ENCODE measurements at regions not wholly inside any gene's neighbourhood (a gene's known extent, or its start where the extent isn't known, plus 50 kb on each side); places are given as distances from the start of the nearest gene placed in this dataset.

DNA sequence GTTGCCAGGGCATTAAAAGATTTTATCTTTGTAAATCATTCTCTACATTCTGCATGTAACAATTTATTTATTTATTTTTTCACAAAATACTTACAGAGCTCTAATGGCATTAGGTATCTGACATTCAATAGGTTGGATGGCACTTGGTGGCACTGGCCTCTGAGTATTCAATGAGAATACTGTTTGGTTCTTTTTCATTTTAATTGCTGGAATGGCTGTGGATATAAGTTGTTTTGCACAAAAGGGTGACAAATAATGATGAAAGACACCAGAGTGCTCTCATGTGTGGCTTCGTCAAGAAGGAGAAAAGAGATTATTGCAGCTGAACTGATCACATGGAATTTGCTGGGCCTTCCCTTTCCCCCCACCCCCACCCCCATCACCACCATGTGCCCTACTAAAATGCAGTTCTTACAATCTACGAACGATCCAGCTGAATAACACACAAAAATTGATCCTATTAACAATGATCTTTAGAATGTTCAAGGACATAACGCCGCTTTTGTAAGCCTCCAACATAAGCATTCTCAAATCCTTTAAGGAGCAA is 195.2 kb upstream of the POU3F2 start:
- Histone ChIP-seq H3K4me3 (ENCODE audit: low read length in 2 of 2) (no peak overlapping the region), H3K9me3 (ENCODE audit: control insufficient read depth in 1 of 2, low read length in 2 of 2) (no peaks in the 10 kb centered on the region), H3K4me1 (ENCODE audit: insufficient read depth, low read length) (no peaks in the 10 kb centered on the region), H3K36me3 (ENCODE audit: insufficient read depth, low read length) (no peaks in the 10 kb centered on the region), H3K27me3 (ENCODE audit: insufficient read depth, low read length) (no peaks in the 10 kb centered on the region), H3K27ac (ENCODE audit: low read depth, low read length) (no peak overlapping the region)
- Mint-ChIP-seq H3K9me3 (peaks cover 0 to 3% (median 0%) of the 10 kb centered on the region in 8 donors), H3K27ac (no peak overlapping the region), H3K4me3 (no peak overlapping the region), H3K4me1 (no peaks in the 10 kb centered on the region), H3K36me3 (no peaks in the 10 kb centered on the region), H3K27me3 (no peaks in the 10 kb centered on the region)
- ChIA-PET CTCF (ENCODE audit: partially characterized antibody) (no interaction called here), POLR2A (ENCODE audit: partially characterized antibody) (no interaction called here)
- intact Hi-C loops (cut with micrococcal nuclease) = no loop called here
- DNase-seq = no peak

DNA sequence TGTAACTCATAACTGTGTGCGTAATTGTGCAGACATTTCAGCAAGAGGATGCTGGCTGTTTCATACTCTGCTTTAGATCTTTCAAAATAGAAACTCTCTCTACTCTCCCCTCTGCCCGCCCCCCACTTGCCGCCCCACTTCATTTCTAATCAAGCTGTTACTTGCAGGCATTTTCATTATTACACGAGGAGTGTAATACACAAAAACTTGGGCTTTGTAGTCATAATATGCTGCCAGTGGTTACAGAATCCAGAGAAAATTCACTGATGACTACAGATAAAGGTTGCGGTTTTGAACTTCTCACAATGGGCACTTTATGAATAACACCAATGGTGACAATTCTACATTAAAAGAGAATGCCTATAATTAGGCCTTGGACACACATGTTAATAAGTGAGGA is 194.0 kb upstream of the POU3F2 start:
- H3K27ac Mint-ChIP-seq = no peak overlapping the region
- Histone ChIP-seq H3K36me3 (ENCODE audit: insufficient read depth, low read length) (no peaks in the 10 kb centered on the region), H3K27me3 (ENCODE audit: insufficient read depth, low read length) (no peaks in the 10 kb centered on the region), H3K4me3 (ENCODE audit: low read length in 2 of 2) (no peak overlapping the region), H3K4me1 (ENCODE audit: insufficient read depth, low read length) (no peaks in the 10 kb centered on the region), H3K9me3 (ENCODE audit: control insufficient read depth in 1 of 2, low read length in 2 of 2) (no peaks in the 10 kb centered on the region), H3K27ac (ENCODE audit: low read depth, low read length) (no peak overlapping the region)
- H3K4me3 Mint-ChIP-seq = no peak overlapping the region
- no peaks in the 10 kb centered on the region for H3K4me1 Mint-ChIP-seq
- CTCF ChIA-PET (ENCODE audit: partially characterized antibody) = no interaction called here
- intact Hi-C loops (cut with micrococcal nuclease) = no loop called here
- DNase-seq = no peak
- peaks cover 0 to 3% (median 0%) of the 10 kb centered on the region in 8 donors for H3K9me3 Mint-ChIP-seq
- POLR2A ChIA-PET (ENCODE audit: partially characterized antibody) = no interaction called here
- no peaks in the 10 kb centered on the region for H3K36me3 Mint-ChIP-seq
- H3K27me3 Mint-ChIP-seq = no peaks in the 10 kb centered on the region

DNA sequence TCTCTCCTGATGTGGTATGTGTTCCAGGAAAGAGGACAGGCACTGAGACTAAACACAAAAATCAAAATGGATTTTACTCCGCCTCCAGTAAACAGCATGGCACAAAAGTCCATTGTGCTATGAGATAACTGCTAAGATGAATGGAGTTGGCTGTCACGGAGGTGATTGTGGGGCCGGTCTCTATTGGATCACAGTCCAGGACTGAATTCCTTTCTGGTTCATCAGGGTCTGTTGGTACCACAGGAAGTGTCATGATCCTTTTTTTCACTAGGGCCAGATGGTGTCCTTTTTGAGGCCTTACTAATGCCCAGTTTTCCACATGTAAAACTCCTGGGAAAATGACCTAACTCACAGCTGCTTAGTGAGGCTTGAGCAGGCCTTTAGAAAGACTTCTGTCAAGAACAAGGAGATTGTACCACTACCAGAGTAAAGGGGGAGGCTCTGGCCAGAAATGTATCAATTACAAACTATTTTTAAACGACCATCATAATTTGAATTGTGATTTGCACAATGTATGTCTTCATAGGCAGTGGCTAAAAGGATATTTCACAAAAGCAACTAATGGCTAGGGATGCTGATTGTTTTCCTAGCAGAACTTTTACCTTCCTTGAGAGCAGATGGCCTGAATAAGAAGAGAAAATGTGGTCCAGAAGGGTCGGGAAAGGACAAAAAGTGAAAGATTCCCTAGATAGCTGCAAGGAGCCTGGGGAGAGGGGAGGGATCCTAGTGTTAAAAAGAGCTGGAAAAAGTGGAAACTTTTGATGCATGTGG is 192.2 kb upstream of the POU3F2 start:
- no peak overlapping the region for H3K4me3 Mint-ChIP-seq
- H3K9me3 ChIP-seq (ENCODE audit: control insufficient read depth in 1 of 2, low read length in 2 of 2) = no peaks in the 10 kb centered on the region
- no peaks in the 10 kb centered on the region for H3K27me3 ChIP-seq (ENCODE audit: insufficient read depth, low read length)
- H3K36me3 Mint-ChIP-seq = no peaks in the 10 kb centered on the region
- no peaks in the 10 kb centered on the region for H3K4me1 ChIP-seq (ENCODE audit: insufficient read depth, low read length)
- H3K27ac ChIP-seq (ENCODE audit: low read depth, low read length) = no peak overlapping the region
- peaks cover 0 to 3% (median 0%) of the 10 kb centered on the region in 8 donors for H3K9me3 Mint-ChIP-seq
- intact Hi-C loops (cut with micrococcal nuclease) = no loop called here
- no peak overlapping the region for H3K27ac Mint-ChIP-seq
- no peaks in the 10 kb centered on the region for H3K4me1 Mint-ChIP-seq
- no peak for DNase-seq
- ChIA-PET CTCF (ENCODE audit: partially characterized antibody) (no interaction called here), POLR2A (ENCODE audit: partially characterized antibody) (no interaction called here)
- H3K4me3 ChIP-seq (ENCODE audit: low read length in 2 of 2) = no peak overlapping the region
- no peaks in the 10 kb centered on the region for H3K27me3 Mint-ChIP-seq
- no peaks in the 10 kb centered on the region for H3K36me3 ChIP-seq (ENCODE audit: insufficient read depth, low read length)

DNA sequence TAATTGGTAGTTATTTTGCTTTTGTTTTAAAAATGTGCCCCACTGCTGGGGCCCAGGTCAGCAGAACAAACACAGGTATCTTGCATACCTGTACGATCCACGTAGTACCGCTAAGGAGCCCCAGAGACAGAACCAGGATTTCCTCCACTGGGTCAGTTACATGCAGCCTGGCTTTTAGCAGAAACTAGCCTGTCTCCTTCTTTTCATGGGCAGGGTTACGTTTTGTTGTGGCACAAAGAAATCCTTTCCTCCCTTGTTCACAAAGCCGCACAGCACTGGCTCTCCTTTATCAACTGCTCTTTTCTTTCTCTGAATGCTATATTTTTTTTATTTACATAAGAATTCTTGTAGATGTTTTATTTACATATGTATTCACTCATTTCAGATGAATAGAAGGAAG is 190.3 kb upstream of the POU3F2 start:
- Histone ChIP-seq H3K27ac (ENCODE audit: low read depth, low read length) (no peak overlapping the region), H3K9me3 (ENCODE audit: control insufficient read depth in 1 of 2, low read length in 2 of 2) (no peaks in the 10 kb centered on the region), H3K4me3 (ENCODE audit: low read length in 2 of 2) (no peak overlapping the region), H3K4me1 (ENCODE audit: insufficient read depth, low read length) (no peaks in the 10 kb centered on the region), H3K36me3 (ENCODE audit: insufficient read depth, low read length) (no peaks in the 10 kb centered on the region), H3K27me3 (ENCODE audit: insufficient read depth, low read length) (no peaks in the 10 kb centered on the region)
- H3K27ac Mint-ChIP-seq = no peak overlapping the region
- H3K27me3 Mint-ChIP-seq = no peaks in the 10 kb centered on the region
- intact Hi-C loops (cut with micrococcal nuclease) = no loop called here
- no peak overlapping the region for H3K4me3 Mint-ChIP-seq
- H3K4me1 Mint-ChIP-seq = no peaks in the 10 kb centered on the region
- no peaks in the 10 kb centered on the region for H3K36me3 Mint-ChIP-seq
- H3K9me3 Mint-ChIP-seq = peaks cover 0 to 3% (median 0%) of the 10 kb centered on the region in 8 donors
- ChIA-PET POLR2A (ENCODE audit: partially characterized antibody) (no interaction called here), CTCF (ENCODE audit: partially characterized antibody) (no interaction called here)
- no peak for DNase-seq

DNA sequence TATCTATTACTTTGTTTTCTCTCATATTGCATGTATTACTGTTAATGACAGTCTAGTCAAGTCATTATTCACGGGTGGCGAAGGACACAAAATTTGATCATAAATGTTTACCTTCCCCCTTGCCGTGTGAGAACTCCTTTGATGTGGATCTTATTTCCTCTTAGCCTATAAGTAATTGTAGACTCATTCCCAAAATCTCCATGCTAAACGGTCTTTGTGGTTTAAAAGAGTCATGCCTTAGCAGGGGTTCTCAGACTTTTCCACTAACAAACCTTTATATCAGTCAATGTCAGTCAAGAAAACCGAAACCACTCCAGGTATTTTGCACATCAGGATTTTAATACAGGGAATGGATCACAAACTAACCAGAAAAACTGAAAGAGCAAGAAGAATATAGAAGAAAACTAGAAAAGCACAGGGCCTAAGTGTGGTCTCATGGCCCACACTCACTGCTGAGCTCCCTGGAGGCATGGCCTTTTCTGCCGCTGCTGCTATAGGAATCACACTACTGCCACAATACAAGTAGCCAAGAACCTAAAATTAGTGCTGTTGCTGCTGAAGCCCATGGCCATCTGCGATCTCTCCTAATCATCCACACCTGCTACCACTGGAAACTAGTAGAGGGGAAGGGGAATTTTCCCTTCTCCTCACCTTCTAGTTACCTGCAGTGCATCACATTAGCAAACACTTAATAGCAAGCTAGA is 186.0 kb upstream of the POU3F2 start:
- no peak overlapping the region for H3K4me3 Mint-ChIP-seq
- H3K36me3 Mint-ChIP-seq = no peaks in the 10 kb centered on the region
- ChIA-PET POLR2A (ENCODE audit: partially characterized antibody) (no interaction called here), CTCF (ENCODE audit: partially characterized antibody) (no interaction called here)
- intact Hi-C loops (cut with micrococcal nuclease) = no loop called here
- no peaks in the 10 kb centered on the region for H3K4me1 Mint-ChIP-seq
- H3K9me3 Mint-ChIP-seq = peaks cover 0 to 7% (median 0%) of the 10 kb centered on the region in 8 donors
- Histone ChIP-seq H3K27ac (ENCODE audit: low read depth, low read length) (no peak overlapping the region), H3K36me3 (ENCODE audit: insufficient read depth, low read length) (no peaks in the 10 kb centered on the region), H3K27me3 (ENCODE audit: insufficient read depth, low read length) (no peaks in the 10 kb centered on the region), H3K9me3 (ENCODE audit: control insufficient read depth in 1 of 2, low read length in 2 of 2) (no peaks in the 10 kb centered on the region), H3K4me1 (ENCODE audit: insufficient read depth, low read length) (no peaks in the 10 kb centered on the region), H3K4me3 (ENCODE audit: low read length in 2 of 2) (no peak overlapping the region)
- DNase-seq = no peak
- H3K27me3 Mint-ChIP-seq = no peaks in the 10 kb centered on the region
- H3K27ac Mint-ChIP-seq = no peak overlapping the region

DNA sequence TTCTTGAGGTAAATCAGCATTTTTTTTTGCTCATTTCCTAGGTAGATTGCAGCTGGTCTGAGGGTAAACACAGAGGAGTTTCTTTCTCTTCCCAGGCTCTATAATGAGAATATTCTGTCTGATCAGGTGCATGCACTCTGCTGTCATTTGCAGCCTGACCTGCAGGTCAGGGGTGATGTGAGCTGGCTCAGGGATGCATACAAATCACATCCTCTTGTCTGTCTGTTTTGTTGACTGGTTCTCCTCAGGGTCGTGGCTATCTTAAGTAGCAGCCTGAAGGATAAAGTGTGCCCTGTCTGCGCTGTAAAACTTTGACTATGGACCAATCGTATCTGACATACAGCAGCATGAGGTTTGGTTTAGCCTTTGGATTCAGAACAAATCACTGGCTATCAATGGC is 183.4 kb upstream of the POU3F2 start:
- H3K27me3 Mint-ChIP-seq = no peaks in the 10 kb centered on the region
- intact Hi-C loops (cut with micrococcal nuclease) = no loop called here
- Histone ChIP-seq H3K9me3 (ENCODE audit: control insufficient read depth in 1 of 2, low read length in 2 of 2) (no peaks in the 10 kb centered on the region), H3K27me3 (ENCODE audit: insufficient read depth, low read length) (no peaks in the 10 kb centered on the region), H3K4me1 (ENCODE audit: insufficient read depth, low read length) (no peaks in the 10 kb centered on the region), H3K27ac (ENCODE audit: low read depth, low read length) (no peak overlapping the region), H3K4me3 (ENCODE audit: low read length in 2 of 2) (no peak overlapping the region), H3K36me3 (ENCODE audit: insufficient read depth, low read length) (no peaks in the 10 kb centered on the region)
- no peak overlapping the region for H3K4me3 Mint-ChIP-seq
- no peaks in the 10 kb centered on the region for H3K4me1 Mint-ChIP-seq
- no peak overlapping the region for H3K27ac Mint-ChIP-seq
- DNase-seq = no peak
- ChIA-PET CTCF (ENCODE audit: partially characterized antibody) (no interaction called here), POLR2A (ENCODE audit: partially characterized antibody) (no interaction called here)
- H3K36me3 Mint-ChIP-seq = no peaks in the 10 kb centered on the region
- peaks cover 0 to 6% (median 0%) of the 10 kb centered on the region in 8 donors for H3K9me3 Mint-ChIP-seq

DNA sequence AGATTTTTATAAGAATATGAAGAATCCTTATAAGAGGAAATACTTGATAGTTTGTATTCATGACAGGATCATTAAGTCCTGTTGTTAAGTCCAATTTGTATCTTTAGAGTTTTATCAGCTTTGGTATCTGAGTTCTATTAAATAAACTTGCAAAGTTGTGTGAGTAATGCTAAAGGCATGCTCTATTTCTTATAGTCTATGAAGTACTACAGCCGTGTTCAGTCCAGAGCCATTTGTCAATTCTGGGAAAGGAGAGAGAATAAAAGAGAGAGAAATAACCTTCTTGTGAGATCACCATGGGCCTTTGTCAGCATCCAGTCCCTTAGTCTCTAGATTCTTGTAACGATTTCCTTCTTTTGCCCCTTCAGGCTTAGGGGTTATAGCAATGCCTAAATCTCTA is 181.2 kb upstream of the POU3F2 start:
- POLR2A ChIA-PET (ENCODE audit: partially characterized antibody) = no interaction called here
- Mint-ChIP-seq H3K36me3 (no peaks in the 10 kb centered on the region), H3K27me3 (no peaks in the 10 kb centered on the region), H3K4me3 (no peak overlapping the region), H3K4me1 (no peaks in the 10 kb centered on the region), H3K27ac (no peak overlapping the region), H3K9me3 (peaks cover 0 to 9% (median 0%) of the 10 kb centered on the region in 8 donors)
- Histone ChIP-seq H3K4me3 (ENCODE audit: low read length in 2 of 2) (no peak overlapping the region), H3K27ac (ENCODE audit: low read depth, low read length) (no peak overlapping the region), H3K27me3 (ENCODE audit: insufficient read depth, low read length) (no peaks in the 10 kb centered on the region), H3K9me3 (ENCODE audit: control insufficient read depth in 1 of 2, low read length in 2 of 2) (no peaks in the 10 kb centered on the region), H3K36me3 (ENCODE audit: insufficient read depth, low read length) (no peaks in the 10 kb centered on the region), H3K4me1 (ENCODE audit: insufficient read depth, low read length) (no peaks in the 10 kb centered on the region)
- intact Hi-C loops (cut with micrococcal nuclease) = no loop called here
- no peak for DNase-seq
- CTCF ChIA-PET (ENCODE audit: partially characterized antibody) = no interaction called here

All from CD4-positive, alpha-beta memory T cell (primary cell).